ENCODE measurements at regions not wholly inside any gene's neighbourhood (a gene's known extent, or its start where the extent isn't known, plus 50 kb on each side); places are given as distances from the start of the nearest gene placed in this dataset.

GRCh38 chr2:42860319-42861094 lies 68.1 kb upstream of the HAAO start:
- no peak overlapping the region for H3K4me3 Mint-ChIP-seq (ENCODE audit: low read depth, unreplicated experiment)
- BruUV-seq (replicated peaks) = no TSS peak
- TF ChIP-seq CTCF (IDR thresholded peaks at IDR 0.05; ENCODE audit: unreplicated experiment) = no peak
- H3K36me3 Mint-ChIP-seq (ENCODE audit: insufficient read depth, unreplicated experiment) = peaks cover 7% of the 10 kb centered on the region
- peaks cover 8% of the 10 kb centered on the region for H3K4me1 Mint-ChIP-seq (ENCODE audit: low read depth, unreplicated experiment)
- CTCF ChIA-PET = interaction anchor here (1.1 to 1.3 kb wide), 2 partner anchors 36 to 368 kb away, joined by 3 read pairs; no protein-coding TSS in a partner anchor
- no peak overlapping the region for H3K27ac Mint-ChIP-seq (ENCODE audit: unreplicated experiment)
- no peak for DNase-seq
- no peaks in the 10 kb centered on the region for H3K27me3 Mint-ChIP-seq (ENCODE audit: unreplicated experiment)
- intact Hi-C loops (cut with micrococcal nuclease; ENCODE audit: unreplicated experiment) = no loop called here
- H3K9me3 Mint-ChIP-seq (ENCODE audit: low read depth, unreplicated experiment) = no peaks in the 10 kb centered on the region

GRCh38 chr2:42859791-42860190 lies 67.4 kb upstream of the HAAO start:
- CTCF ChIA-PET = interaction anchor here (1.0 to 1.3 kb wide), 3 partner anchors 37 to 681 kb away, joined by 3 read pairs; no protein-coding TSS in a partner anchor
- peaks cover 8% of the 10 kb centered on the region for H3K4me1 Mint-ChIP-seq (ENCODE audit: low read depth, unreplicated experiment)
- no peak for TF ChIP-seq CTCF (IDR thresholded peaks at IDR 0.05; ENCODE audit: unreplicated experiment)
- peaks cover 7% of the 10 kb centered on the region for H3K36me3 Mint-ChIP-seq (ENCODE audit: insufficient read depth, unreplicated experiment)
- no peak for DNase-seq
- no TSS peak for BruUV-seq (replicated peaks)
- no peaks in the 10 kb centered on the region for H3K27me3 Mint-ChIP-seq (ENCODE audit: unreplicated experiment)
- intact Hi-C loops (cut with micrococcal nuclease; ENCODE audit: unreplicated experiment) = loop anchor here (1.0 to 10.0 kb wide), 5 partner anchors 68 to 625 kb away; no protein-coding TSS in a partner anchor
- H3K4me3 Mint-ChIP-seq (ENCODE audit: low read depth, unreplicated experiment) = no peak overlapping the region
- H3K27ac Mint-ChIP-seq (ENCODE audit: unreplicated experiment) = no peak overlapping the region
- no peaks in the 10 kb centered on the region for H3K9me3 Mint-ChIP-seq (ENCODE audit: low read depth, unreplicated experiment)

GRCh38 chr2:42859006-42859552 lies 66.7 kb upstream of the HAAO start:
- Mint-ChIP-seq H3K9me3 (ENCODE audit: low read depth, unreplicated experiment) (no peaks in the 10 kb centered on the region), H3K36me3 (ENCODE audit: insufficient read depth, unreplicated experiment) (peaks cover 7% of the 10 kb centered on the region), H3K27ac (ENCODE audit: unreplicated experiment) (no peak overlapping the region), H3K4me3 (ENCODE audit: low read depth, unreplicated experiment) (no peak overlapping the region), H3K27me3 (ENCODE audit: unreplicated experiment) (no peaks in the 10 kb centered on the region), H3K4me1 (ENCODE audit: low read depth, unreplicated experiment) (peaks cover 8% of the 10 kb centered on the region)
- CTCF ChIA-PET = interaction anchor here (0.7 to 1.0 kb wide), 2 partner anchors 10 to 682 kb away, joined by 3 read pairs; no protein-coding TSS in a partner anchor
- BruUV-seq (replicated peaks) = no TSS peak
- TF ChIP-seq CTCF (IDR thresholded peaks at IDR 0.05; ENCODE audit: unreplicated experiment) = peak; percentile 82
- intact Hi-C loops (cut with micrococcal nuclease; ENCODE audit: unreplicated experiment) = loop anchor here (1.0 to 10.0 kb wide), 5 partner anchors 68 to 626 kb away; no protein-coding TSS in a partner anchor
- DNase-seq = peak; percentile 84

DNA sequence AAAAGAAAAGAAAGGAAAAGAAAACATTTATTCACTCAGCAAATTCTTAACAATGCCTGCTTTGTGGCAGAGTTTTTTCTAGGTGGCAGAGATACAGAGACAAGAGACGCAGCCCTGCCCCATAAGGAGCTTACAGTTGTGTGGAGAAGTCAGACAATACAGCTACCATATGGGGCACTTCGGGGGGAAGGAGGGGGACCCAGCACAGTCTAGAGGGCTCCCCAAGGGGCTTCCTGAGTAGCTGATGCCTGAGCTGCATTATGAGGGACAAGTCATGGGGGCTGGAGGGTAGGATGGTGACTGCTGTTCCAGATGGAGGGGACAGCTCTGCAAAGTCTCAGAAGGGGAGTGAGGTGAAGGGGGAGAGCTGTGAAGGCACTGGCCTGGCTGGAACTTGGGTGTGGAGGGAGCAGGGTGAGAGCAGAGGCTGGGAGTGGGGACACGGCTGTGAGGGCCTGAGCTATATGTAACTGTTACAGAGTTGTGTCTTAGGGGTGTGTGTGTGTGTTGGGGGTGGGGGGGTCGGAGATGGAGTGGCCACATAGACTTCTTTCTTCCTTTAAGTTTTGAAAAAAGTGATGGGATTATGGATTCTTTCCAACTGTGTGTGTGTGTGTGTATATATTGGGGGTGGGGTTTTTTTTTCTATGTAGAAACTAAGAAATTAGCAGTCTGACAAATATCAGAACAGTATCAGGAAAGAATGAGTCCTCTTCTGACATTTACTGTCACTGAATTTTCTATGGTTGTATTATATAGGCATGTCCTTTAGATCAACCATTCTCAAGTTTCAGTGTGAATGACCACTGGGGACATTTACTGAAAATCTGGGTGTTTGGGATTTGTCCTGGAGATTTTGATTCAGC lies 66.0 kb upstream of the HAAO start:
- peaks cover 8% of the 10 kb centered on the region for H3K4me1 Mint-ChIP-seq (ENCODE audit: low read depth, unreplicated experiment)
- DNase-seq = no peak
- no peaks in the 10 kb centered on the region for H3K9me3 Mint-ChIP-seq (ENCODE audit: low read depth, unreplicated experiment)
- TF ChIP-seq CTCF (IDR thresholded peaks at IDR 0.05; ENCODE audit: unreplicated experiment) = no peak
- H3K27ac Mint-ChIP-seq (ENCODE audit: unreplicated experiment) = peak overlapping the region; percentile 66
- H3K27me3 Mint-ChIP-seq (ENCODE audit: unreplicated experiment) = no peaks in the 10 kb centered on the region
- intact Hi-C loops (cut with micrococcal nuclease; ENCODE audit: unreplicated experiment) = loop anchor here (1.0 to 10.0 kb wide), 5 partner anchors 69 to 626 kb away; no protein-coding TSS in a partner anchor
- H3K36me3 Mint-ChIP-seq (ENCODE audit: insufficient read depth, unreplicated experiment) = peaks cover 7% of the 10 kb centered on the region
- H3K4me3 Mint-ChIP-seq (ENCODE audit: low read depth, unreplicated experiment) = no peak overlapping the region
- CTCF ChIA-PET = interaction anchor here (0.6 to 1.0 kb wide), 2 partner anchors 26 to 683 kb away, joined by 3 read pairs; no protein-coding TSS in a partner anchor
- BruUV-seq (replicated peaks) = no TSS peak

All from Calu3 (cell line).